Activated CD8-positive, alpha-beta memory T cell treated with anti-CD3 and anti-CD28 coated beads for 48 hours (primary cell): ENCODE measurements at regions not wholly inside any gene's neighbourhood (a gene's known extent, or its start where the extent isn't known, plus 50 kb on each side); places are given as distances from the start of the nearest gene placed in this dataset.

ENCODE experiments used
- DNase-seq, 3 experiments: peaks; one replicate each; pipeline ENCODE4 v3.0.0-alpha.2; 2020; ENCODE audit warnings: low read depth in 2 of 3, low spot score in 2 of 3

GRCh38 chr6:160895562-160895961 is 96.0 kb upstream of the MAP3K4 start:
- no peak for DNase-seq

GRCh38 chr6:160899671-160900430 is 91.7 kb upstream of the MAP3K4 start:
- no peak for DNase-seq

GRCh38 chr6:160911949-160912348 is 79.6 kb upstream of the MAP3K4 start:
- DNase-seq: no peak

GRCh38 chr6:160912411-160912810 is 79.2 kb upstream of the MAP3K4 start:
- no peak for DNase-seq

- no peak for DNase-seq
These were observed 74.0 kb upstream of the MAP3K4 start for GRCh38 chr6:160917572-160917971.

- DNase-seq: no peak
These were observed 71.7 kb upstream of the MAP3K4 start for GRCh38 chr6:160919723-160920440.

- no peak for DNase-seq
These were observed 70.5 kb upstream of the MAP3K4 start for GRCh38 chr6:160921095-160921494.

GRCh38 chr6:160926281-160927276 is 65.0 kb upstream of the MAP3K4 start:
- DNase-seq: no peak

GRCh38 chr6:160927416-160927815 is 64.2 kb upstream of the MAP3K4 start:
- DNase-seq: no peak

GRCh38 chr6:160929361-160929760 is 62.2 kb upstream of the MAP3K4 start:
- DNase-seq: no peak

- no peak for DNase-seq
These were observed 61.7 kb upstream of the MAP3K4 start for GRCh38 chr6:160929831-160930230.

- peak in 2 of 3 experiments; percentile 38 to 43 for DNase-seq
These were observed 60.8 kb upstream of the MAP3K4 start for GRCh38 chr6:160930547-160931377.

GRCh38 chr6:160931378-160932310 is 59.9 kb upstream of the MAP3K4 start:
- no peak for DNase-seq

GRCh38 chr6:160933256-160933655 is 58.3 kb upstream of the MAP3K4 start:
- no peak for DNase-seq

- DNase-seq: no peak
These were observed 57.4 kb upstream of the MAP3K4 start for GRCh38 chr6:160934157-160934556.

GRCh38 chr6:160940197-160940596 is 51.4 kb upstream of the MAP3K4 start:
- DNase-seq: no peak
